ENCODE measurements at regions not wholly inside any gene's neighbourhood (a gene's known extent, or its start where the extent isn't known, plus 50 kb on each side); places are given as distances from the start of the nearest gene placed in this dataset.

DNA sequence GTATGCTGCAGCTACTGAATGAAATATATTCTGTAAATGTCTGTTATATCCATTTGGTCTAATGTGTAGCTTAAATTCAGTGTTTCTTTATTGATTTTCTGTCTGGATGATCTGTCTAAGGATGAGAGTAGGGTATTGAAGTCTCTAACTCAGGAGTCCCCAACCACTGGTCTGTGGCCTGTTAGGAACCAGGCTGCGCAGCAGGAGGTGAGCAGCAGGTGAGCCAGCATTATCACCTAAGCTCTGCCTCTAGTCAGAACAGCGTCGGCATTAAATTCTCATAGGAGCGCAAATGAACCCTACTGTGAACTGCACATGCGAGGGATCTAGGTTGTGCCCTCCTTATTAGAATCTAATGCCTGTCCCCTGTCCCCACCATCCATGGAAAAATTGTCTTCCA is 329.7 kb upstream of the RGS6 start:
- WGBS, 2 donors = 91 to 93% methylated on average over 5 of the region's 5 CpGs
- no peak for DNase-seq
- Histone ChIP-seq H3K9me3 (no peaks in the 10 kb centered on the region), H3K4me3 (replicated peaks in 1 of 3) (no peak overlapping the region), H3K36me3 (no peaks in the 10 kb centered on the region), H3K27me3 (no peaks in the 10 kb centered on the region), H3K4me1 (no peaks in the 10 kb centered on the region), H3K27ac (no peak overlapping the region)
- intact Hi-C loops (cut with DNase I) = no loop called here
- TF ChIP-seq POLR2A (IDR thresholded peaks at IDR 0.05) = no peak
- TF ChIP-seq, protein P1, sequence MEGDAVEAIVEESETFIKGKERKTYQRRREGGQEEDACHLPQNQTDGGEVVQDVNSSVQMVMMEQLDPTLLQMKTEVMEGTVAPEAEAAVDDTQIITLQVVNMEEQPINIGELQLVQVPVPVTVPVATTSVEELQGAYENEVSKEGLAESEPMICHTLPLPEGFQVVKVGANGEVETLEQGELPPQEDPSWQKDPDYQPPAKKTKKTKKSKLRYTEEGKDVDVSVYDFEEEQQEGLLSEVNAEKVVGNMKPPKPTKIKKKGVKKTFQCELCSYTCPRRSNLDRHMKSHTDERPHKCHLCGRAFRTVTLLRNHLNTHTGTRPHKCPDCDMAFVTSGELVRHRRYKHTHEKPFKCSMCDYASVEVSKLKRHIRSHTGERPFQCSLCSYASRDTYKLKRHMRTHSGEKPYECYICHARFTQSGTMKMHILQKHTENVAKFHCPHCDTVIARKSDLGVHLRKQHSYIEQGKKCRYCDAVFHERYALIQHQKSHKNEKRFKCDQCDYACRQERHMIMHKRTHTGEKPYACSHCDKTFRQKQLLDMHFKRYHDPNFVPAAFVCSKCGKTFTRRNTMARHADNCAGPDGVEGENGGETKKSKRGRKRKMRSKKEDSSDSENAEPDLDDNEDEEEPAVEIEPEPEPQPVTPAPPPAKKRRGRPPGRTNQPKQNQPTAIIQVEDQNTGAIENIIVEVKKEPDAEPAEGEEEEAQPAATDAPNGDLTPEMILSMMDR (IDR thresholded peaks at IDR 0.05) = no peak

DNA sequence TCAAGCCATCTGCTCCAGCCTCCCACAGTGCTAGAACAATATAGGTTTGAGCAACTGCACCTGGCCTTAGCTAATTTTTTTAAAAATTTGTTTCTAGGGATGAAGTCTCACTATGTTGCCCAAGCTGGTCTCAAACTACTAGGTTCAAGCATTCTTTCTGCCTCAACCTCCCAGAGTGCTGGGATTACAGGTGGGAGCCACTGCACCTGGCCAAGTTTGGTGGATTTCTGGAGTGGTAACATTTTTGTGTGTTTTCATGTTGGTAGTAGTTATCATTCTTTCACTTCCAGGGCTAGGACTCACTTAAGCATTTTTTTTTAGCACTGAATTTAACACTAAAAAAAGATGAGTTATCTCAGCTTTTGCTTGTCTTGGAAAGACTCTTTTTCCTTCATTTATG is 328.0 kb upstream of the RGS6 start:
- Histone ChIP-seq H3K9me3 (no peaks in the 10 kb centered on the region), H3K27me3 (no peaks in the 10 kb centered on the region), H3K4me1 (no peaks in the 10 kb centered on the region), H3K36me3 (no peaks in the 10 kb centered on the region), H3K27ac (no peak overlapping the region), H3K4me3 (replicated peaks in 1 of 3) (no peak overlapping the region)
- intact Hi-C loops (cut with DNase I) = no loop called here
- DNase-seq = no peak
- no peak for TF ChIP-seq POLR2A (IDR thresholded peaks at IDR 0.05)
- TF ChIP-seq, protein P1 (IDR thresholded peaks at IDR 0.05) = no peak

DNA sequence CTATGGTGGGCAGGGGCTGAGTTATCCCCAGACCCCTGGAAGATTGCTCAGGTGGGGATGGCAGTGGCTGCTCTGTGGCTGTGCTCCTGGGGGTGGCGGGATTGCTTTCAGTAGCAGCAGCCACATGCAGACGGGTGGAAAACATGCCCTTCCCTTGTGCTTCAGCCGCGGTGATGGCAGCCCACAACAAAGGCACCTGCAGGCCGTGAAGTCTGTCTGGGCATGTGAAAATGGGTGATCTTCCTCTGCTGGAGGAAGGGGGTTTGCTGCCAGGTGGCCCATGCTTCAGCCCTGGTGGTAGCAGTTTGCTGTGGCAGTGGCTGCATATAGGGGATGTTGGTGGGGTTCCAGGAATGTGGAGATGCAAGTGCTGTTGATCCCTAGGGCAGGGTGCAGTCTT is 326.2 kb upstream of the RGS6 start:
- Histone ChIP-seq H3K4me1 (peaks cover 6 to 8% of the 10 kb centered on the region in 2 donors), H3K4me3 (replicated peaks in 1 of 3) (no peak overlapping the region), H3K36me3 (no peaks in the 10 kb centered on the region), H3K9me3 (no peaks in the 10 kb centered on the region), H3K27me3 (no peaks in the 10 kb centered on the region), H3K27ac (no peak overlapping the region)
- WGBS, 2 donors = 98 to 100% methylated on average over 4 to 5 of the region's 5 CpGs
- no peak for TF ChIP-seq POLR2A (IDR thresholded peaks at IDR 0.05)
- TF ChIP-seq, protein P1 (IDR thresholded peaks at IDR 0.05) = no peak
- intact Hi-C loops (cut with DNase I) = no loop called here
- no peak for DNase-seq

DNA sequence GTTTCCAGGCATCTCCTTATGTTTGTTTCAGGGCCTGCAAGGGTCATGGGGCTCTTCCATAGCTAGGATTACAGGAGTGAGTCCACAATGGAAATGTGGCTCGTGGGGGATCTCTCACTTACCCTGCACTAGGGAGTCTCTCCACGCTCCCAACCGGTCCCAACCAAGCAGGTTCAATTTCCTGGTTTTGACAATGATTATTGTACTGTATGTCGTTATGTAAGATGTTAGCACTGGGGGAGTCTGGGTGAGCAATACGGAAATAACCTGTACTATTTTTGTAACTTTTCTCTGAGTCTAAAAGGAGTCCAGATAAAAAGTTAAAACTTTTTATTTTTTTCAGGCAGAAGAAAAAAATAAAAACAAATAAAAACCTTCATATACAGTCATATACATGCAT is 325.7 kb upstream of the RGS6 start:
- Histone ChIP-seq H3K4me3 (replicated peaks in 1 of 3) (no peak overlapping the region), H3K4me1 (peaks cover 6 to 8% of the 10 kb centered on the region in 2 donors), H3K36me3 (no peaks in the 10 kb centered on the region), H3K9me3 (no peaks in the 10 kb centered on the region), H3K27me3 (no peaks in the 10 kb centered on the region), H3K27ac (no peak overlapping the region)
- DNase-seq = no peak
- intact Hi-C loops (cut with DNase I) = no loop called here
- 91 to 92% methylated on average over 5 of the region's 5 CpGs for WGBS, 2 donors
- TF ChIP-seq POLR2A (IDR thresholded peaks at IDR 0.05) = no peak
- TF ChIP-seq, protein P1 (IDR thresholded peaks at IDR 0.05) = no peak

DNA sequence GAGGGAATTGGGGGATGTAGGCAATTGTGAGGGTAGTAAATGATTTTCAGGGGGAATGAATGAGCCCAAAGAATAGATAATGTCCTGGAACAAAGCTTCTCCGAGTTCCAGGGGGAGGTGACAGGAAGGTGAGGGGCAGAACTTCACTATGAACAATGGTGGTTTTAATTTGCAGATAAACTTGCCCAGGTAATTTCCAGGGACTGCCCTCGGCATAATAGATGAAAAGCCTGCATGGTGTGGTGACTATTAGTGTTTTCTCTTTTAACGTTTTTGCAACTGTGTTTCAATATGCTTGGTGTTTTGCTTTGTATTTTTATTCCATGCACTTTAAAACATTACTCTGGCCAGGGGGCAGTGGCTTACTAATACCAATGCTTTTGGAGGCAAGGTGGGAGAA is 325.2 kb upstream of the RGS6 start:
- 82 to 84% methylated on average over 3 of the region's 3 CpGs for WGBS, 2 donors
- TF ChIP-seq, protein P1 (IDR thresholded peaks at IDR 0.05) = no peak
- TF ChIP-seq POLR2A (IDR thresholded peaks at IDR 0.05) = no peak
- DNase-seq = no peak
- Histone ChIP-seq H3K9me3 (no peaks in the 10 kb centered on the region), H3K27me3 (no peaks in the 10 kb centered on the region), H3K4me1 (peaks cover 6 to 8% of the 10 kb centered on the region in 2 donors), H3K4me3 (replicated peaks in 1 of 3) (no peak overlapping the region), H3K27ac (no peak overlapping the region), H3K36me3 (no peaks in the 10 kb centered on the region)
- intact Hi-C loops (cut with DNase I) = no loop called here
